Activated B cell treated with CpG ODN at 0.5 μM for 24 hours (primary cell): ENCODE measurements at regions not wholly inside any gene's neighbourhood (a gene's known extent, or its start where the extent isn't known, plus 50 kb on each side); places are given as distances from the start of the nearest gene placed in this dataset.

Experiments used
- ATAC-seq: fragments of 200-7000 bp; cut with Tn5 transposase; one replicate; pipeline ENCODE4 v1.10.0; 2021; ENCODE audit warnings: low read depth, mild to moderate bottlenecking, moderate library complexity
- CTCF ChIA-PET: fragments of 350-600 bp; sonication (Branson Sonifier 250); formaldehyde crosslinking; loops from one replicate; lab custom pipeline; 2021; ENCODE audit warnings: antibody characterized with exemption; lab: Charles Lee
- POLR2A ChIA-PET: fragments of 350-600 bp; sonication (Branson Sonifier 250); formaldehyde crosslinking; loops from one replicate; lab custom pipeline; 2021; ENCODE audit warnings: antibody characterized with exemption; lab: Charles Lee
- DNase-seq: peaks from one replicate; pipeline ENCODE4 v3.0.0; 2022
- H3K27ac Mint-ChIP-seq: one replicate; pipeline ENCODE4 v1.8.0; 2020; ENCODE audit warnings: mixed read lengths
- H3K27me3 Mint-ChIP-seq: one replicate; pipeline ENCODE4 v1.8.0; 2021; ENCODE audit warnings: mixed read lengths
- H3K36me3 Mint-ChIP-seq: one replicate; pipeline ENCODE4 v1.8.0; 2021; ENCODE audit warnings: low read depth, mixed read lengths
- H3K4me1 Mint-ChIP-seq: one replicate; pipeline ENCODE4 v1.8.0; 2021; ENCODE audit warnings: mixed read lengths
- H3K4me3 Mint-ChIP-seq: one replicate; pipeline ENCODE4 v1.8.0; 2020; ENCODE audit warnings: mild to moderate bottlenecking, mixed read lengths
- H3K9me3 Mint-ChIP-seq: one replicate; pipeline ENCODE4 v1.8.0; 2020; ENCODE audit warnings: mixed read lengths
- CTCF ChIP-seq: fragments of 200-600 bp; IDR thresholded peaks from one replicate; pipeline ENCODE4 v1.8.0; 2022; ENCODE audit warnings: antibody characterized with exemption, mild to moderate bottlenecking
- intact Hi-C: fragments of 100-400 bp; cut with micrococcal nuclease; formaldehyde crosslinking; loops from one replicate; pipeline ENCODE4 v1.15.1; 2024

DNA sequence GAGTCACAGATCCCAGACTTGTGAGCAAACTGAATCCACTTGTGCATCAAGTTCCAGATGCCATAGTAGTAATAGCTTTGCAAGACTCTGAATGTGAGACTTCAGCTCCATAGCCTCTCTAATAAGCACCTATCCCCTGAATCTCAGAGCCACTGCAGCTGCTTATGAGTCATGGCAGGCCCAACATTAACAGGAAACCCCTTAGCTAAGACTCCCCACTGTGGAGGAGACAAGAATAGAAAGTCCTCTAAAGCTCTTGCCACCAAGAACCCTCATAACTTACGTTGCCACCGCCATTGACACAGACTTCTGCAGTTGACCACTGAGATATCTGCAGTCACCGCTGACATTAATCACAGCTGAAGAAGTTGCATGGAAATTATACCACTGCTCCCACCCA, 62.9 kb upstream of the PDE3A start:
- H3K36me3 Mint-ChIP-seq = no peaks in the 10 kb centered on the region
- CTCF ChIA-PET = no interaction called here
- ATAC-seq (no peak), DNase-seq (no peak)
- H3K27me3 Mint-ChIP-seq = no peaks in the 10 kb centered on the region
- intact Hi-C loops = no loop called here
- H3K4me1 Mint-ChIP-seq = no peaks in the 10 kb centered on the region
- no peak overlapping the region for H3K27ac Mint-ChIP-seq
- TF ChIP-seq CTCF = no peak
- POLR2A ChIA-PET = no interaction called here
- no peak overlapping the region for H3K4me3 Mint-ChIP-seq
- peaks cover 15% of the 10 kb centered on the region for H3K9me3 Mint-ChIP-seq

DNA sequence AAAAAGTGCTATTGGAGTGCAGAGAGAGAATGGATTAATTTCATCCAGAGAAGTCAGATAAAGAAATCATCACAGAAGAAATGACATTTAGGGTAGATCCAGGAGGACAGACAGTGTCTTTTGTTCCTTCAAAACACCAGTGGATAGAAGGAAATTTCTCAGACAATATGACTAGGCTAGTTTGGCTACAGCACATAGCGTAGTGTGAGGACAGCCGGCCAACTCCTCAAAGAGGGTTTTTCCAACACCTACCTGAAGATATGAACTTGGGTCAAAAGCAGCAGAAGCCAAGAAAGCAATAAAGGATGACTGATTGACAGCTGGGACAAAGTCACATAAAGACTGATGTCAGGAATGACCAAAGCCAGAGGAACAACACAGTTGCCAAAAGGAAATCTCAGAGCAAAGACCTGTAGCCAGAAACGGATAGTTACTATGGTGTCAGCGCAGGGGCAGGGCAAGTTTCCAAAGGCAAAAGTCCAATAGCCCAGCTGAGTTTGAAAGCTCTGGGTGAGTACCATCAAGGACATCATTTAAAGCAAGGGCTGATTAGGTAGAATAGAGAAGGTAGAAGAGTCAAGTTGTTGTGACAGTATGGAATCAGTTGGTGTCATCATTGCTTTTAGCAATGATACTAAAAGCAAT, 58.7 kb upstream of the PDE3A start:
- Mint-ChIP-seq H3K4me1 (no peaks in the 10 kb centered on the region), H3K4me3 (no peak overlapping the region), H3K27ac (no peak overlapping the region), H3K9me3 (peaks cover 13% of the 10 kb centered on the region), H3K27me3 (no peaks in the 10 kb centered on the region), H3K36me3 (no peaks in the 10 kb centered on the region)
- no peak for TF ChIP-seq CTCF
- CTCF ChIA-PET = no interaction called here
- no peak for DNase-seq
- POLR2A ChIA-PET = no interaction called here
- intact Hi-C loops = no loop called here
- ATAC-seq = no peak

- CTCF ChIA-PET = no interaction called here
Measured at GRCh38 chr12:20314328-20314727, 54.0 kb upstream of the PDE3A start.

GRCh38 chr12:20317554-20317953, 50.8 kb upstream of the PDE3A start:
- no peaks in the 10 kb centered on the region for H3K27me3 Mint-ChIP-seq
- no peaks in the 10 kb centered on the region for H3K36me3 Mint-ChIP-seq
- intact Hi-C loops = no loop called here
- POLR2A ChIA-PET = no interaction called here
- no peak for DNase-seq
- CTCF ChIA-PET = no interaction called here
- no peak for TF ChIP-seq CTCF
- ATAC-seq = no peak
- no peaks in the 10 kb centered on the region for H3K4me1 Mint-ChIP-seq
- no peak overlapping the region for H3K4me3 Mint-ChIP-seq
- no peak overlapping the region for H3K27ac Mint-ChIP-seq
- H3K9me3 Mint-ChIP-seq = no peaks in the 10 kb centered on the region

More at GRCh38 chr12:20314328-20314727, 54.0 kb upstream of the PDE3A start:
- Mint-ChIP-seq H3K9me3 (peaks cover 1% of the 10 kb centered on the region), H3K4me3 (no peak overlapping the region), H3K36me3 (no peaks in the 10 kb centered on the region), H3K27ac (no peak overlapping the region), H3K27me3 (no peaks in the 10 kb centered on the region), H3K4me1 (no peaks in the 10 kb centered on the region)
- DNase-seq = no peak
- TF ChIP-seq CTCF = no peak
- no peak for ATAC-seq
- intact Hi-C loops = no loop called here
- POLR2A ChIA-PET = no interaction called here
